ENCODE measurements at regions not wholly inside any gene's neighbourhood (a gene's known extent, or its start where the extent isn't known, plus 50 kb on each side); places are given as distances from the start of the nearest gene placed in this dataset.

DNA sequence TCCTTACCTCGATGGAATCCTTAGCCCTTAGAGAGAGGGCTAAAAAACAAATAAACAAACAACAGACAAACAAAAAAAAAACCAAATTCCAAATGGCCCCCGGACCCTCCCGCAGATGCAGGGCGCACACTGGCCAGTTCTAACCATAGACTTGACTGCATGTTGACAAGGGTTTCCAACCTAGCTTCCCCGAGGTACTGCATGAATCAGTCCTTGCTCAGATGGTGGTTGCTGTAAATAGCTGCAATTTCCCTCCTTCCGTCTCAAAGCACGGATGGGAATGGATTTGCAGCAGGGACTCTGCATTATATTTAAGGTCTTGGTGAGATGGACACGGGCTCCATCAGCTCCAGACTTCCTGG is 162.8 kb downstream of the CD47 start:
- 6 to 9% (median 6%) methylated on average over 8 of the region's 8 CpGs for WGBS, 3 donors
- intact Hi-C loops (cut with DNase I): loop anchor here in 1 of 4 donors (10.0 kb wide), 2 partner anchors 243 to 297 kb away; partner anchors contain the start of gene IFT57
- no peaks in the 10 kb centered on the region for H3K36me3 ChIP-seq
- no peak overlapping the region for H3K27ac ChIP-seq
- TF ChIP-seq, protein P1, sequence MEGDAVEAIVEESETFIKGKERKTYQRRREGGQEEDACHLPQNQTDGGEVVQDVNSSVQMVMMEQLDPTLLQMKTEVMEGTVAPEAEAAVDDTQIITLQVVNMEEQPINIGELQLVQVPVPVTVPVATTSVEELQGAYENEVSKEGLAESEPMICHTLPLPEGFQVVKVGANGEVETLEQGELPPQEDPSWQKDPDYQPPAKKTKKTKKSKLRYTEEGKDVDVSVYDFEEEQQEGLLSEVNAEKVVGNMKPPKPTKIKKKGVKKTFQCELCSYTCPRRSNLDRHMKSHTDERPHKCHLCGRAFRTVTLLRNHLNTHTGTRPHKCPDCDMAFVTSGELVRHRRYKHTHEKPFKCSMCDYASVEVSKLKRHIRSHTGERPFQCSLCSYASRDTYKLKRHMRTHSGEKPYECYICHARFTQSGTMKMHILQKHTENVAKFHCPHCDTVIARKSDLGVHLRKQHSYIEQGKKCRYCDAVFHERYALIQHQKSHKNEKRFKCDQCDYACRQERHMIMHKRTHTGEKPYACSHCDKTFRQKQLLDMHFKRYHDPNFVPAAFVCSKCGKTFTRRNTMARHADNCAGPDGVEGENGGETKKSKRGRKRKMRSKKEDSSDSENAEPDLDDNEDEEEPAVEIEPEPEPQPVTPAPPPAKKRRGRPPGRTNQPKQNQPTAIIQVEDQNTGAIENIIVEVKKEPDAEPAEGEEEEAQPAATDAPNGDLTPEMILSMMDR (IDR thresholded peaks at IDR 0.05): no peak
- TF ChIP-seq EP300 (IDR thresholded peaks at IDR 0.05) (no peak), POLR2A (IDR thresholded peaks at IDR 0.05) (no peak)
- no peaks in the 10 kb centered on the region for H3K9me3 ChIP-seq
- peak overlapping the region; percentile 64 for H3K4me3 ChIP-seq
- peaks cover 1% of the 10 kb centered on the region for H3K4me1 ChIP-seq (ENCODE audit: insufficient read depth)
- DNase-seq: peak in 1 of 5 donors; percentile 22
- no peaks in the 10 kb centered on the region for H3K27me3 ChIP-seq

DNA sequence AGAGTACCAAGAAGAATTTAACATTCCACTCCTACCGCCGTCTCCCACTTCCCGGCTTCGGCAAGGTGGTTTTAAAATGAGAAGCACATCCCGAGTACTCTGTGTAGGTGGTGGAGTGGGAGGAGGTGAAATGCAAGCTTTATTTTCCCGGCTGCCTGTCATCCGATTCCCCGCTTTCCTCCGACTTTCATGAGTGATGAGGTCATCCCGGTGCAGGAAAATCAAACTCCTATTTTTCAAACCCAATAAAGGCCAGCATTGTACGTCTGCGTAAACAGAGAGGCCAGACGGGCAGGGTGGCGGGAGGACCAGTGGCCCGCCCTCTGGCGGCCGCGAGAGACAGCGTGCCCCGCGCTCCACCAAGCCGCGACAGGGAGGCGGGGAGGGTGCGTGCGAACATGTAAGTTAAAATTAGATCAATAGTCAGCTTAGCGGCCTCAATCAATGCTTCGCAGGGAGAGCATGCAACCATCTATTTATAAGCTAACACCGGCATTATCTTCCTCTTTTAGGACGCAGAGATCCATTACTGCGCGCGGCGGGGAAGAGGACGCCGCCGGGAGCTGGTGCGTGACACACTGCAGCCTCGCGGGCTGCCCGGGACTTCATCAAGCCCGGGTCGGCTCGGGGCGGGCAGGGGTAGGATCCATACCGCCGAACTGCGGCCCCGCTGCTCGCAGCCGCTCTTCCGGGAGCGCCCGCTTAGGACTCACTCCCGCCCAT is 163.3 kb downstream of the CD47 start:
- peaks cover 1% of the 10 kb centered on the region for H3K4me1 ChIP-seq (ENCODE audit: insufficient read depth)
- peak overlapping the region; percentile 64 for H3K4me3 ChIP-seq
- no peaks in the 10 kb centered on the region for H3K9me3 ChIP-seq
- H3K27ac ChIP-seq: no peak overlapping the region
- H3K27me3 ChIP-seq: no peaks in the 10 kb centered on the region
- TF ChIP-seq, protein P1 (IDR thresholded peaks at IDR 0.05): peak; percentile 79 to 86 (median 80)
- TF ChIP-seq POLR2A (IDR thresholded peaks at IDR 0.05): no peak
- WGBS, 3 donors: 1 to 2% (median 1%) methylated on average over 55 of the region's 55 CpGs
- no peaks in the 10 kb centered on the region for H3K36me3 ChIP-seq
- peak; percentile 57 to 84 (median 72) for DNase-seq
- intact Hi-C loops (cut with DNase I): loop anchor here in 1 of 4 donors (10.0 kb wide), 2 partner anchors 243 to 297 kb away; partner anchors contain the start of gene IFT57

DNA sequence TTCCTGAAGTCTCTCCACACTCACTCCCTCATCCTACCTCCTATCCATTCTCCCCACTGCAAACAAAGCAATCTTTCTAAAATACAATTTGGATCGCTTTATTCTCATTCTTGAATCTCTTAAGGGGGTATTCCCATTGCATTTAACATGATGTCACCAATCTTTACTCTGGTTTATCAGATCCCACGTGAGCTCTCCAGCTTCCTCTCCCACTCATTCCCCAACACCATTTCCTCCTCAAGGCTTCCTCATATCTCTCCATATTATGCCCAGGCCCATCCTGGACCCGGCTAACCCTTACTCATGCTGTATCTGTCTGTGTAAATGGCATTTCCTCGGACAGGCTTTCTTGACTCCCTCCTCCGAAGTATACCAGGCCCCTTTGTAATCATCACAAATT is 165.0 kb downstream of the CD47 start:
- Histone ChIP-seq H3K9me3 (no peaks in the 10 kb centered on the region), H3K4me3 (no peak overlapping the region), H3K27ac (no peak overlapping the region), H3K4me1 (ENCODE audit: insufficient read depth) (peaks cover 1% of the 10 kb centered on the region), H3K27me3 (no peaks in the 10 kb centered on the region), H3K36me3 (no peaks in the 10 kb centered on the region)
- TF ChIP-seq POLR2A (IDR thresholded peaks at IDR 0.05) (no peak), EP300 (IDR thresholded peaks at IDR 0.05) (no peak)
- TF ChIP-seq, protein P1 (IDR thresholded peaks at IDR 0.05): no peak
- DNase-seq: no peak
- intact Hi-C loops (cut with DNase I): loop anchor here in 1 of 4 donors (10.0 kb wide), 2 partner anchors 241 to 299 kb away; partner anchors contain the start of gene IFT57
- WGBS, 3 donors: 91 to 94% (median 93%) methylated on average over 5 of the region's 5 CpGs

DNA sequence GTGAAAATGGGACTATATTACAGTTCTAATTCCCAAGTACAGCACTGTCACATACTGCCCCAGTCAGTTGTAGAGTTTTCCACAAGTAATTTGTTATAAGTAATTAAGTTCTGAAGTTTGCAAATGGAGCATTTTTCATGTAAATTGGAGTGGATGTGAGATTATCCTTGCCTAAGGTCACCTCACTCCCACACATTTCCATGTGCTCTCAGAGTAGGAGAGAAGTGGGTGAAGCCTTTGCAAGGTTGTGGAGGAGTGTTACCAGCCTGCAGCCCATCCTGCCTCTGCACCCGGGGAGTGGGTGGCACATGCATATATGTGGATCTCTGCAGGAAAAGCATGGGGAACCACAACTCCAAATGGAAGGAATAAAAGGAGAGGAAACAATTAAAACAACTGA is 169.8 kb downstream of the CD47 start:
- Histone ChIP-seq H3K27ac (no peak overlapping the region), H3K4me1 (ENCODE audit: insufficient read depth) (no peaks in the 10 kb centered on the region), H3K9me3 (no peaks in the 10 kb centered on the region), H3K4me3 (no peak overlapping the region), H3K36me3 (no peaks in the 10 kb centered on the region), H3K27me3 (no peaks in the 10 kb centered on the region)
- TF ChIP-seq POLR2A (IDR thresholded peaks at IDR 0.05): no peak
- no peak for TF ChIP-seq EP300 (IDR thresholded peaks at IDR 0.05)
- TF ChIP-seq, protein P1 (IDR thresholded peaks at IDR 0.05): no peak
- WGBS, 3 donors: 59 to 62% (median 60%) methylated on average over 1 of the region's 1 CpG
- no peak for DNase-seq
- intact Hi-C loops (cut with DNase I): loop anchor here in 1 of 4 donors (10.0 kb wide), 2 partner anchors 236 to 304 kb away; partner anchors contain the start of gene IFT57
